Skeletal muscle satellite cell (primary cell): ENCODE measurements at regions not wholly inside any gene's neighbourhood (a gene's known extent, or its start where the extent isn't known, plus 50 kb on each side); places are given as distances from the start of the nearest gene placed in this dataset.

Experiments
- H3K27me3 ChIP-seq: 2 replicates; pipeline ENCODE4 v1.7.0; 2013; ENCODE audit warnings: low read length; ENCODE audit not compliant: control insufficient read depth, insufficient read depth
- H3K36me3 ChIP-seq: 2 replicates; pipeline ENCODE4 v1.7.0; 2013; ENCODE audit warnings: mild to moderate bottlenecking, control low read depth, low read length; ENCODE audit not compliant: insufficient read depth
- H3K4me1 ChIP-seq: 2 replicates; pipeline ENCODE4 v1.7.0; 2013; ENCODE audit warnings: low read length; ENCODE audit not compliant: control insufficient read depth, insufficient read depth
- H3K4me2 ChIP-seq: 2 replicates; pipeline ENCODE4 v1.7.0; 2013; ENCODE audit warnings: mild to moderate bottlenecking, low read length
- H3K4me3 ChIP-seq: 2 replicates; pipeline ENCODE4 v1.7.0; 2013; ENCODE audit warnings: low read length
- H3K9ac ChIP-seq: 2 replicates; pipeline ENCODE4 v1.7.0; 2013; ENCODE audit warnings: mild to moderate bottlenecking, low read depth, low read length, moderate library complexity
- H3K9me3 ChIP-seq: replicated peaks from 2 replicates; pipeline ENCODE4 v1.7.0; 2013; ENCODE audit warnings: mild to moderate bottlenecking, control low read depth, low read length

DNA sequence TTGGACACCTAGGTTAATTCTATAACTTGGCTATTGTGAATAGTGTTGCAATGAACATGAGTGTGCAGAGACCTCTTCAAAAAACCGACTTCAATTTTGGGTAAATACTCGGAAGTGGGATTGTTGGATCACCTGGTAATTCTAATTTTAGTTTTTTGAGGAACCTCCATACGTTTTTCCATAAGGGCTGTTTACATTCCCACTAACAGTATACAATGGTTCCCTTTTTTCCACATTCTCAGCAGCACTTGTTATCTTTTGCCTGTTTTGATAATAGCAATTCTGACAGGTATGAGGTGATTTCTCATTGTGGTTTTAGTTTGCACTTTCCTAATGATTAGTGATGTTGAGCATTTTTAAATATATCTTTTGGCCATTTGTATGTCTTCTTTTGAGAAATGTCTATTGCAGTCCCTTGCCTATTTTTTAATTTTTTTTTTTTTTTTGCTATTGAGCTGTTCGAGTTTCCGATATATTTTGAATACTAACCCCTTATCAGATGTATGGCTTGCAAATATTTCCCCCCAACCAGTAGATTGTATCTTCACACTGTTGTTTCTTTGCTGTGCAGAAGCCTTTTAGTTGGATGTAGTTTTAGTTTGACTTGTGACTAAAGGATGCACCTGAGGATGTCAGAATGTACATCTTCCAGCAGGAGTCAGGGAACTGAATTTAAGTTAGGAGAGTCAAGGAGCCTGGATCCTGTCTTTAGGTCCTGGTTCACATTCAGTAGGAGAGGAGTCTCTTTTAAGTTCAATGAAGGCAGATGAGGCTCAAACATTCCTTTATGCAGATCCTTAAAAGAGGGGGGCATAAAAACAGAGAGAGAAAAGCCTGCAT, 120.0 kb downstream of the S1PR1 start:
- Histone ChIP-seq H3K27me3 (peaks cover 32% of the 10 kb centered on the region), H3K4me1 (no peaks in the 10 kb centered on the region), H3K9me3 (no peaks in the 10 kb centered on the region), H3K36me3 (no peaks in the 10 kb centered on the region), H3K4me3 (no peak overlapping the region), H3K9ac (no peak overlapping the region), H3K4me2 (no peak overlapping the region)

- H3K36me3 ChIP-seq, result no peaks in the 10 kb centered on the region
- no peak overlapping the region for H3K4me2 ChIP-seq
- H3K4me1 ChIP-seq, result no peaks in the 10 kb centered on the region
- H3K9me3 ChIP-seq, result no peaks in the 10 kb centered on the region
- no peak overlapping the region for H3K9ac ChIP-seq
- H3K27me3 ChIP-seq, result peaks cover 32% of the 10 kb centered on the region
- no peak overlapping the region for H3K4me3 ChIP-seq
These were observed 120.7 kb downstream of the S1PR1 start for GRCh38 chr1:101357444-101357986.

- peaks cover 17% of the 10 kb centered on the region for H3K27me3 ChIP-seq
- no peak overlapping the region for H3K9ac ChIP-seq
- H3K36me3 ChIP-seq, result no peaks in the 10 kb centered on the region
- no peak overlapping the region for H3K4me3 ChIP-seq
- H3K4me1 ChIP-seq, result peaks cover 5% of the 10 kb centered on the region
- no peaks in the 10 kb centered on the region for H3K9me3 ChIP-seq
- H3K4me2 ChIP-seq, result no peak overlapping the region
These were observed 123.7 kb downstream of the S1PR1 start for GRCh38 chr1:101360506-101360905.

GRCh38 chr1:101363891-101364318, 127.1 kb downstream of the S1PR1 start:
- Histone ChIP-seq H3K9ac (no peak overlapping the region), H3K4me3 (no peak overlapping the region), H3K4me2 (no peak overlapping the region), H3K36me3 (no peaks in the 10 kb centered on the region), H3K4me1 (peaks cover 6% of the 10 kb centered on the region), H3K27me3 (peaks cover 7% of the 10 kb centered on the region), H3K9me3 (no peaks in the 10 kb centered on the region)

DNA sequence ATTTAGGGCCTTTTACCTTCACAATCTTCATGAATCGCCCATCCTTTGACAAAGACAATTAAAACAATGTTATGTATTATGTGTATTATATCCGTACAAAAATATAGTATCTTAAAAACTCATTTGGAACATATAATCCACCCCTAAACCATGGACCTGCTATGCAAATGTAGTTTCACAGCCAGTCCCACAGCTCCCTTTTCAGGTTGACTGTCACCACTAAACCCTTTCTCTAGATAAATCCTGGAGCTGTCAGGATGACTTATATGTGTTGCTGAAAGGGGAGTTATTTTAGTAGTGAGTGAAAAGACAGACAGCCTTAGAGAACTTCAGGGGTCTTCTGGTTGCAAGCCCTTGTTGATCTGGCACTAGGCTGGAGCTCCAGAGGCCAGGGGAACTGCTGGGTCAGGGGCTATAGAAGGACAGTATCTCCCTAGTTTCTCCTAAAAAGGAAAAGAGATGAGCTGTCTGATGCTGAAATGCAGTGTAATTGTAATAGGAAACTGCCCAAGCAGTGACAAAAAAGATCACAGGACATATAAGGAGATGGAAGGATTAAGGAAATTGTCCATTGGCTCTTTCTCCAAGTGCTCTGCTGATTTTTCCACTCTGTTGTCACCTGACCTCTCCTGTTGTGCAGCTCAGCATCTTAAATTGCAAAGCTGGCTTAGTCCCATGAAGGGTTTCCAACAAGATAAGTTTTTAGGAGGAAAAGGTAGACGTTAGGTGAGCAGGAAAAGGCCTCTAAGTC, 127.7 kb downstream of the S1PR1 start:
- no peak overlapping the region for H3K4me2 ChIP-seq
- H3K4me1 ChIP-seq, result peaks cover 6% of the 10 kb centered on the region
- H3K9me3 ChIP-seq, result no peaks in the 10 kb centered on the region
- H3K4me3 ChIP-seq, result no peak overlapping the region
- no peak overlapping the region for H3K9ac ChIP-seq
- peaks cover 7% of the 10 kb centered on the region for H3K27me3 ChIP-seq
- no peaks in the 10 kb centered on the region for H3K36me3 ChIP-seq

- H3K9me3 ChIP-seq, result no peaks in the 10 kb centered on the region
- H3K4me1 ChIP-seq, result peaks cover 6% of the 10 kb centered on the region
These were observed 128.4 kb downstream of the S1PR1 start for GRCh38 chr1:101365186-101365585.

GRCh38 chr1:101365878-101366277, 129.1 kb downstream of the S1PR1 start:
- Histone ChIP-seq H3K27me3 (no peaks in the 10 kb centered on the region), H3K36me3 (no peaks in the 10 kb centered on the region), H3K4me3 (no peak overlapping the region), H3K9me3 (no peaks in the 10 kb centered on the region), H3K4me1 (peaks cover 7% of the 10 kb centered on the region), H3K9ac (no peak overlapping the region), H3K4me2 (no peak overlapping the region)

More at GRCh38 chr1:101365186-101365585, 128.4 kb downstream of the S1PR1 start:
- Histone ChIP-seq H3K27me3 (peaks cover 1% of the 10 kb centered on the region), H3K9ac (no peak overlapping the region), H3K4me3 (no peak overlapping the region), H3K36me3 (no peaks in the 10 kb centered on the region), H3K4me2 (no peak overlapping the region)

- peaks cover 14% of the 10 kb centered on the region for H3K4me1 ChIP-seq
- no peaks in the 10 kb centered on the region for H3K36me3 ChIP-seq
- no peak overlapping the region for H3K4me3 ChIP-seq
- H3K9me3 ChIP-seq, result no peaks in the 10 kb centered on the region
- H3K27me3 ChIP-seq, result no peaks in the 10 kb centered on the region
- no peak overlapping the region for H3K4me2 ChIP-seq
- no peak overlapping the region for H3K9ac ChIP-seq
These were observed 129.8 kb downstream of the S1PR1 start for GRCh38 chr1:101366513-101367215.

- no peaks in the 10 kb centered on the region for H3K9me3 ChIP-seq
- H3K9ac ChIP-seq, result no peak overlapping the region
- H3K4me3 ChIP-seq, result no peak overlapping the region
- no peak overlapping the region for H3K4me2 ChIP-seq
- no peaks in the 10 kb centered on the region for H3K27me3 ChIP-seq
- H3K4me1 ChIP-seq, result peaks cover 14% of the 10 kb centered on the region
- H3K36me3 ChIP-seq, result no peaks in the 10 kb centered on the region
These were observed 130.8 kb downstream of the S1PR1 start for GRCh38 chr1:101367630-101368029.

DNA sequence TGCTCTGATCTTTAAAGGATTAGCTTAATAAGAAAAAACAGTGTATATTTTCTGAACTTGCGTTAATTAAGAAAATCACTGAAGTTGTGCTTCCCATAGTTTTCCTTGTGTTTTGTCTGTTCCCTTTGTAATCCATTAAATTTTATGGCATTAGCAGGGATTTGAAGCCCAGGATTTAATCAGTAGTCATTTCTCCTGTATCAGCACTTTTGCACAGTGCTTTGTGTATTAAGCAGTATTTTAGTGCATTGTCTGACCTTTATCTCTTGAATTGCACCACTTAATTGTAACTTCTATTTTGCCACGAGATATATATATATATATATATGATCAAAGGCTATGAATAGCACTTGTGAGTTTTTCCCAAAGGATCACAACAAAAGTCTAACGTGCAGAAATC, 133.7 kb downstream of the S1PR1 start:
- H3K4me2 ChIP-seq, result no peak overlapping the region
- no peaks in the 10 kb centered on the region for H3K27me3 ChIP-seq
- H3K36me3 ChIP-seq, result no peaks in the 10 kb centered on the region
- no peaks in the 10 kb centered on the region for H3K9me3 ChIP-seq
- peaks cover 9% of the 10 kb centered on the region for H3K4me1 ChIP-seq
- H3K9ac ChIP-seq, result no peak overlapping the region
- no peak overlapping the region for H3K4me3 ChIP-seq

DNA sequence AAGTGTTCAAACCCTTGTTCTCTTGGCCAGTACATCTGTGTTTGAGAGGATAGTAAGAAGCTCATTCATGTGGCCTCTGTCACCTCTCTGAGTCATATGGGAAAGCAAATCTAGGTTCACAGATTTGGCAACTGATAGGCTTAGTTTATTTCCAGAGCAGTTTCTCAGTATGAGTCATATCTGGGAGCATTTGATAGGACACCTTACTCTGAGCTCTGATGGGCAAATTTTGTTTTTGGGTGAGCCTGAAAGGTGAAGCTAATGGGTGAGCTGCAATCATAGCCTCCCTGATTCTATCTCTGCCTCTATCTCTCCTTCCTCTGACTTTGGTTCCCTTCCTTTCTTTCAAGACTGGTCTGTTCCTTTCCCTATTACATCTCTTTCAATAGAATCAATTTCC, 134.4 kb downstream of the S1PR1 start:
- Histone ChIP-seq H3K9ac (no peak overlapping the region), H3K27me3 (peaks cover 2% of the 10 kb centered on the region), H3K36me3 (no peaks in the 10 kb centered on the region), H3K4me1 (peaks cover 8% of the 10 kb centered on the region), H3K9me3 (no peaks in the 10 kb centered on the region), H3K4me3 (no peak overlapping the region), H3K4me2 (no peak overlapping the region)
